Heart left ventricle (tissue), 16 donors: ENCODE measurements at regions not wholly inside any gene's neighbourhood (a gene's known extent, or its start where the extent isn't known, plus 50 kb on each side); places are given as distances from the start of the nearest gene placed in this dataset.
A peak's percentile ranks its signal among the peaks of the same experiment; 100 is the strongest.

ENCODE experiments used
- ATAC-seq, 4 donors: fragments of 200-7000 bp; cut with Tn5 transposase; one replicate each; pipeline ENCODE4 v1.9.1; 2020 to 2022; ENCODE audit warnings: moderate library complexity in 4 of 4, mild to moderate bottlenecking in 3 of 4, moderate number of reproducible peaks in 1 of 4
- DNase-seq, 5 donors: peaks; one replicate each; pipeline ENCODE4 v3.0.0-alpha.2; 2020
- H3K27ac ChIP-seq, 12 donors: fragments of 200-600 bp; sonication (generic) in 4 of 12; one replicate each; pipeline versions ENCODE4 v1.5.0 to v1.8.0; 2016 to 2022; ENCODE audit warnings: mild to moderate bottlenecking in 2 of 12
- H3K27me3 ChIP-seq, 9 donors: fragments of 200-600 bp; sonication (generic) in 2 of 9; one replicate each; pipeline versions ENCODE4 v1.5.1 to v1.8.0; 2016 to 2022; ENCODE audit warnings: mild to moderate bottlenecking in 3 of 9
- H3K36me3 ChIP-seq, 9 donors: fragments of 200-600 bp; sonication (generic) in 2 of 9; one replicate each; pipeline versions ENCODE4 v1.5.0 to v1.8.0; 2018 to 2022; ENCODE audit warnings: mild to moderate bottlenecking in 2 of 9
- H3K4me1 ChIP-seq, 12 donors: fragments of 200-600 bp; sonication (generic) in 4 of 12; one replicate each; pipeline versions ENCODE4 v1.5.0 to v1.8.0; 2016 to 2022; ENCODE audit warnings: mild to moderate bottlenecking in 3 of 12
- H3K4me3 ChIP-seq, 12 donors: fragments of 200-600 bp; sonication (generic) in 4 of 12; one replicate each; pipeline versions ENCODE4 v1.5.0 to v1.8.0; 2017 to 2022; ENCODE audit warnings: mild to moderate bottlenecking in 9 of 12, moderate library complexity in 4 of 12
- H3K9me3 ChIP-seq, 12 donors: fragments of 200-600 bp; sonication (generic) in 4 of 12; one replicate each; pipeline versions ENCODE4 v1.5.0 to v1.8.0; 2016 to 2022; ENCODE audit warnings: mild to moderate bottlenecking in 1 of 12
- POLR2A ChIP-seq, 2 donors: fragments of 450-650 bp; IDR thresholded peaks; one replicate each; pipeline ENCODE4 v1.6.1; 2017; ENCODE audit warnings: antibody characterized with exemption in 2 of 2, mild to moderate bottlenecking in 2 of 2, moderate library complexity in 2 of 2
- WGBS, 4 donors: extraction: QIAGEN DNeasy Blood & Tissue Kit in 2 of 4; methylation state at CpG; one replicate each; pipeline versions ENCODE4 v1.1.5 to v1.1.7; 2013 to 2018; 5-methylcytosine and 5-hydroxymethylcytosine counted together
- intact Hi-C, 10 donors: fragments of 100-400 bp; cut with DNase I; formaldehyde crosslinking; loops; one replicate each; pipeline versions ENCODE4 v1.11.1 to v1.14.2; 2022
- TF ChIP-seq, protein P1 (sequence below), 12 donors: fragments of 200-600 bp; sonication (generic) in 4 of 12; IDR thresholded peaks; one replicate each; pipeline versions ENCODE4 v1.5.0 to v1.8.0; 2018 to 2022; ENCODE audit warnings: antibody characterized with exemption in 12 of 12, mild to moderate bottlenecking in 5 of 12
- donor health status: ischemic (EF 13 %, LVEDD 7.1; RV severe dilation, severe dysfunction).
- donor health status: healthy with polysubstance abuse.
- donor health status: DM: no; HTN: yes; CAD: no.
- donor health status: DM: no; HTN: no; CAD: no.
- donor health status: ischemic (EF 25% LVEDD 6.9; RV normal size, moderate dysfunction).
- donor health status: ischemic (EF 25% LVEDD 5.7; RV mildly dilated, moderate dysfunction).
- donor health status: healthy.
- donor health status: DM: yes; HTN: yes; CAD: no.
- donor health status: ischemic (EF 35%, LVEDD 5.7; RV mildly dilated, moderate dysfunction).
- donor health status: nonischemic (EF 11% LVEDD 7.7; RV severe dilation, severe dysfunction).
- donor health status: DM: yes; HTN: yes; CAD: no.
- donor health status: PGD.
- donor health status: ischemic (EF 29% LVEDD 5.4; RV normal size, mild dysfunction).
- donor health status: nonischemic (EF 23%, LVEDD 6.1; RV moderate dilation, normal function).

DNA sequence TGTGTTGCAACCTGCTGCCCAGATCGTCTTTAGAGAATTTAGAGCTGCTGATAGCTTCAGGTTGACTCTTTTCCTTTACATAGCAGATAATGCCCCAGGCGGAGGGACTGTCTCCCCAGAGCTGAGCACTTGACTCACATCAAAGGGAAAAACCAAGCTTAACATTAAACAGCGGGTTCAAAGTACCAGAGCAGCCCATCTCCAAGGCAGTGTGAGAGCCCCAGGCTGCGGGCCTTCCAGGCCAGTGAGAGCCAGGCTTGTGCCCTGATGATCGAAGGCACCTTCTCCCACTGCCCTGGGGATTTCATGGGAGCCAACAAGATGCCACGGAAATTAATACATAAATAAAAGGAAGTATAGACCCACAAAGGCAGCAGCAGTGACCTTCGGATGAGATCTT is 275.6 kb downstream of the XXYLT1 start:
- intact Hi-C loops, result loop anchor here in 1 of 10 donors (10.0 kb wide), 1 partner anchor 311 kb away; the partner anchor contains the start of gene FAM43A
- DNase-seq (no peak), ATAC-seq (no peak)
- no peak for TF ChIP-seq POLR2A (IDR thresholded peaks at IDR 0.05)
- TF ChIP-seq, protein P1, sequence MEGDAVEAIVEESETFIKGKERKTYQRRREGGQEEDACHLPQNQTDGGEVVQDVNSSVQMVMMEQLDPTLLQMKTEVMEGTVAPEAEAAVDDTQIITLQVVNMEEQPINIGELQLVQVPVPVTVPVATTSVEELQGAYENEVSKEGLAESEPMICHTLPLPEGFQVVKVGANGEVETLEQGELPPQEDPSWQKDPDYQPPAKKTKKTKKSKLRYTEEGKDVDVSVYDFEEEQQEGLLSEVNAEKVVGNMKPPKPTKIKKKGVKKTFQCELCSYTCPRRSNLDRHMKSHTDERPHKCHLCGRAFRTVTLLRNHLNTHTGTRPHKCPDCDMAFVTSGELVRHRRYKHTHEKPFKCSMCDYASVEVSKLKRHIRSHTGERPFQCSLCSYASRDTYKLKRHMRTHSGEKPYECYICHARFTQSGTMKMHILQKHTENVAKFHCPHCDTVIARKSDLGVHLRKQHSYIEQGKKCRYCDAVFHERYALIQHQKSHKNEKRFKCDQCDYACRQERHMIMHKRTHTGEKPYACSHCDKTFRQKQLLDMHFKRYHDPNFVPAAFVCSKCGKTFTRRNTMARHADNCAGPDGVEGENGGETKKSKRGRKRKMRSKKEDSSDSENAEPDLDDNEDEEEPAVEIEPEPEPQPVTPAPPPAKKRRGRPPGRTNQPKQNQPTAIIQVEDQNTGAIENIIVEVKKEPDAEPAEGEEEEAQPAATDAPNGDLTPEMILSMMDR (IDR thresholded peaks at IDR 0.05), result no peak
- H3K4me1 ChIP-seq, result no peaks in the 10 kb centered on the region
- no peak overlapping the region for H3K27ac ChIP-seq
- H3K27me3 ChIP-seq, result no peaks in the 10 kb centered on the region
- no peaks in the 10 kb centered on the region for H3K36me3 ChIP-seq
- H3K9me3 ChIP-seq, result no peaks in the 10 kb centered on the region
- no peak overlapping the region for H3K4me3 ChIP-seq
- 75 to 93% (median 90%) methylated on average over 7 of the region's 7 CpGs for whole genome bisulfite sequencing, 4 donors

DNA sequence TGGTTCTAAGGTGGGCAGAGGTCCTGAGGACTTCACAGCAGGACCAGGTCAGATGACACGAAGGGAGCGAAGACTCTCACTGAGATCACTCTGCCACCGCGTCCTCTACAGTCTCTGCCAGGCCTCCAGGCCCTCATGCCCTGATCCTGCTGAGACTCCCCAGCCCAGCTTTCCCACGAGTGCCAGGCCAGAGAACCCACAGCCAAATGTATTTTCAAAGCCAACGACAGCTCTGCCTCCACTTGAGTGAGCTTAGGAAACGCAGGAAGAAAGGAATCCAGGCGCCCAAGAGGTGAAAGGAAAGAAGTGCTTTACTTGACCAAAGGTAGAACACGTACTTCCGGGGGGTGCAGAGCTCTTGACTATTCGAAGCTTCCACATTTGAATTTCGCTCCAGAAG is 275.0 kb downstream of the XXYLT1 start:
- H3K9me3 ChIP-seq, result no peaks in the 10 kb centered on the region
- no peaks in the 10 kb centered on the region for H3K4me1 ChIP-seq
- H3K27me3 ChIP-seq, result no peaks in the 10 kb centered on the region
- TF ChIP-seq, protein P1 (IDR thresholded peaks at IDR 0.05), result no peak
- TF ChIP-seq POLR2A (IDR thresholded peaks at IDR 0.05), result no peak
- intact Hi-C loops, result loop anchor here in 1 of 10 donors (10.0 kb wide), 1 partner anchor 311 kb away; the partner anchor contains the start of gene FAM43A
- H3K36me3 ChIP-seq, result no peaks in the 10 kb centered on the region
- WGBS, 4 donors, result 75 to 87% (median 84%) methylated on average over 12 of the region's 12 CpGs
- DNase-seq (no peak), ATAC-seq (peak in 1 of 4 donors; percentile 24)
- no peak overlapping the region for H3K27ac ChIP-seq
- H3K4me3 ChIP-seq, result no peak overlapping the region

DNA sequence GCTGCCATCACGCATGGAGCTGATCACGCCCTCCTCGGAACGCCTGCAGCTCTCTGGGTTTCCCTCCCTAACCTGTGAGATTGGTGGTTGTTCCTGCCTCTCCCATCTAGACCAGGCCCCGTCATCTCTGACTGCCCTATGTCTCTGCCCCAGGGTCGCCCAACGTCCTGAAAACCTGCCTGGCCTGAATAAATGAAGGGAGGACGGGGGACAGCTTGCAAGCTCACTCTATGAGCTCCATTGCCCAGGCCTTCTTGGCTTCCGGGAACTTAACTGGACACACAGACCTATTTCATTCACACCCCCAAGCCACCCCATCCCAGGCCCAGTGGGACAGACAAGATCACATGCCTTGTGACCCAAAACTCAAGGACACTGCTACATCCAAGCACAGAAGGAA is 274.2 kb downstream of the XXYLT1 start:
- H3K9me3 ChIP-seq, result no peaks in the 10 kb centered on the region
- no peak overlapping the region for H3K27ac ChIP-seq
- no peak overlapping the region for H3K4me3 ChIP-seq
- WGBS, 4 donors, result 80 to 90% (median 88%) methylated on average over 8 to 9 of the region's 9 CpGs
- no peak for TF ChIP-seq POLR2A (IDR thresholded peaks at IDR 0.05)
- TF ChIP-seq, protein P1 (IDR thresholded peaks at IDR 0.05), result no peak
- DNase-seq (no peak), ATAC-seq (no peak)
- intact Hi-C loops, result loop anchor here in 1 of 10 donors (10.0 kb wide), 1 partner anchor 312 kb away; the partner anchor contains the start of gene FAM43A
- H3K4me1 ChIP-seq, result peaks cover 0 to 4% (median under 1%) of the 10 kb centered on the region in 12 donors
- no peaks in the 10 kb centered on the region for H3K27me3 ChIP-seq
- no peaks in the 10 kb centered on the region for H3K36me3 ChIP-seq

DNA sequence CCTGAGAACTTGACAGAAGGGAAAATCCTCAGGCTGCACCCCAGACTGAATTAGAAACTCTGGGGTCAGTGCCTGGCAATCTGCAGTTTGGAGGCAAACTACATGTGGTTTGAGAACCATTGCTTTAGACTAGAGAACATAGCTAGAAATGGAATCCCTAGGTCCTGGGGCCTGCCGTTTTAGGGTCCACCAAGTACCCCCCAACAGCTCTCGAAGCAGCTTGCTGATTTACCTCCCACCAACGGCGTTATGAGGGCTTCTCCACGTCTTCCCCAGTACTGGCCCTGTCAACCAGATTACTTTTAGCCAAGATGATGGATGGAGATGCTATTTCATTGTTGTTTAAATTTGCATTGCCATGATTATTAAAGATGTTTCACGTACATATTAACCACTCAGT is 272.5 kb downstream of the XXYLT1 start:
- 92 to 97% (median 95%) methylated on average over 6 of the region's 6 CpGs for WGBS, 4 donors
- Histone ChIP-seq H3K9me3 (no peaks in the 10 kb centered on the region), H3K36me3 (no peaks in the 10 kb centered on the region), H3K4me3 (no peak overlapping the region), H3K27me3 (no peaks in the 10 kb centered on the region), H3K4me1 (peaks cover 0 to 20% (median 14%) of the 10 kb centered on the region in 12 donors), H3K27ac (no peak overlapping the region)
- TF ChIP-seq, protein P1 (IDR thresholded peaks at IDR 0.05), result no peak
- TF ChIP-seq POLR2A (IDR thresholded peaks at IDR 0.05), result no peak
- intact Hi-C loops, result loop anchor here in 1 of 10 donors (10.0 kb wide), 1 partner anchor 314 kb away; the partner anchor contains the start of gene FAM43A
- DNase-seq (peak in 1 of 5 donors; percentile 3), ATAC-seq (no peak)
